Type B pancreatic cell (in vitro differentiated cells): ENCODE measurements at regions not wholly inside any gene's neighbourhood (a gene's known extent, or its start where the extent isn't known, plus 50 kb on each side); places are given as distances from the start of the nearest gene placed in this dataset.

Experiments used
- DNase-seq: peaks from one replicate; pipeline ENCODE4 v3.0.0; 2021; ENCODE audit warnings: mixed read lengths; ENCODE audit not compliant: unreplicated experiment; ENCODE audit errors: extremely low spot score
- H3K27ac Mint-ChIP-seq: 2 replicates; pipeline ENCODE4 v1.8.0; 2021; ENCODE audit warnings: mild to moderate bottlenecking, mixed read lengths
- H3K27me3 Mint-ChIP-seq: 2 replicates; pipeline ENCODE4 v1.8.0; 2021; ENCODE audit warnings: mixed read lengths
- H3K36me3 Mint-ChIP-seq: 2 replicates; pipeline ENCODE4 v1.8.0; 2021; ENCODE audit warnings: mixed read lengths
- H3K4me1 Mint-ChIP-seq: one replicate; pipeline ENCODE4 v1.8.0; 2021; ENCODE audit warnings: mixed read lengths; ENCODE audit not compliant: unreplicated experiment
- H3K4me3 Mint-ChIP-seq: 2 replicates; pipeline ENCODE4 v1.8.0; 2021; ENCODE audit warnings: mild to moderate bottlenecking, mixed read lengths
- H3K9me3 Mint-ChIP-seq: 2 replicates; pipeline ENCODE4 v1.8.0; 2021; ENCODE audit warnings: mixed read lengths
- TF ChIP-seq, protein P1 (sequence below): fragments of 200-600 bp; sonication (generic); conservative IDR thresholded peaks from 2 replicates; pipeline ENCODE4 v1.5.0; 2021; ENCODE audit warnings: antibody characterized with exemption, mild to moderate bottlenecking

- DNase-seq = no peak
- Mint-ChIP-seq H3K9me3 (no peaks in the 10 kb centered on the region), H3K4me1 (peaks cover 3% of the 10 kb centered on the region), H3K4me3 (no peak overlapping the region), H3K36me3 (no peaks in the 10 kb centered on the region), H3K27ac (no peak overlapping the region), H3K27me3 (no peaks in the 10 kb centered on the region)
- TF ChIP-seq, protein P1, sequence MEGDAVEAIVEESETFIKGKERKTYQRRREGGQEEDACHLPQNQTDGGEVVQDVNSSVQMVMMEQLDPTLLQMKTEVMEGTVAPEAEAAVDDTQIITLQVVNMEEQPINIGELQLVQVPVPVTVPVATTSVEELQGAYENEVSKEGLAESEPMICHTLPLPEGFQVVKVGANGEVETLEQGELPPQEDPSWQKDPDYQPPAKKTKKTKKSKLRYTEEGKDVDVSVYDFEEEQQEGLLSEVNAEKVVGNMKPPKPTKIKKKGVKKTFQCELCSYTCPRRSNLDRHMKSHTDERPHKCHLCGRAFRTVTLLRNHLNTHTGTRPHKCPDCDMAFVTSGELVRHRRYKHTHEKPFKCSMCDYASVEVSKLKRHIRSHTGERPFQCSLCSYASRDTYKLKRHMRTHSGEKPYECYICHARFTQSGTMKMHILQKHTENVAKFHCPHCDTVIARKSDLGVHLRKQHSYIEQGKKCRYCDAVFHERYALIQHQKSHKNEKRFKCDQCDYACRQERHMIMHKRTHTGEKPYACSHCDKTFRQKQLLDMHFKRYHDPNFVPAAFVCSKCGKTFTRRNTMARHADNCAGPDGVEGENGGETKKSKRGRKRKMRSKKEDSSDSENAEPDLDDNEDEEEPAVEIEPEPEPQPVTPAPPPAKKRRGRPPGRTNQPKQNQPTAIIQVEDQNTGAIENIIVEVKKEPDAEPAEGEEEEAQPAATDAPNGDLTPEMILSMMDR = no peak
These were observed 576.1 kb upstream of the RGS18 start for GRCh38 chr1:191582169-191582568.

- DNase-seq = no peak
- no peaks in the 10 kb centered on the region for H3K27me3 Mint-ChIP-seq
- no peak overlapping the region for H3K27ac Mint-ChIP-seq
- H3K4me3 Mint-ChIP-seq = no peak overlapping the region
- H3K36me3 Mint-ChIP-seq = no peaks in the 10 kb centered on the region
- no peaks in the 10 kb centered on the region for H3K4me1 Mint-ChIP-seq
- no peaks in the 10 kb centered on the region for H3K9me3 Mint-ChIP-seq
- TF ChIP-seq, protein P1 = no peak
These were observed 573.2 kb upstream of the RGS18 start for GRCh38 chr1:191585095-191585494.

DNA sequence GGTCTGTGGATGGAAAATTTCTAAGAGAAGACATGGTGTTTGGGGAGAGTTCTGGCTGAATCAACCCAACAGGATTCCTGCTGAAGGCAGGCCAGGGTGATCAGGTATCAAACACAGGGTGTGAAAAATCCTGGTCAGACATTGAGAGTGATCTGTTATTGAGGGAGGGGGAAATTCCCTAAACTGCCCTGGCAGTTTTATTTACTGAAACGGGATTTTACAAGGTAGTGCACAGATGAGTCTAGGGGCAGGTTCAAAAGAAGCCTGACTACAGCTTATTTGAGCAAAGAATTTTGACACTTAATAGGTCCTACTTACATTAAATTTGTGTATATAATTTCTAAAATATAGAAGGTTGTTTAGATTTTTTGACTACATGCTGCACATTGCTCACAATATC lies 569.4 kb upstream of the RGS18 start:
- H3K9me3 Mint-ChIP-seq = no peaks in the 10 kb centered on the region
- H3K27ac Mint-ChIP-seq = no peak overlapping the region
- no peak overlapping the region for H3K4me3 Mint-ChIP-seq
- TF ChIP-seq, protein P1 = no peak
- H3K27me3 Mint-ChIP-seq = no peaks in the 10 kb centered on the region
- H3K36me3 Mint-ChIP-seq = no peaks in the 10 kb centered on the region
- DNase-seq = no peak
- no peaks in the 10 kb centered on the region for H3K4me1 Mint-ChIP-seq

GRCh38 chr1:191589536-191589935 lies 568.7 kb upstream of the RGS18 start:
- DNase-seq = no peak
- Mint-ChIP-seq H3K4me1 (no peaks in the 10 kb centered on the region), H3K27me3 (no peaks in the 10 kb centered on the region), H3K4me3 (no peak overlapping the region), H3K36me3 (no peaks in the 10 kb centered on the region), H3K9me3 (no peaks in the 10 kb centered on the region), H3K27ac (no peak overlapping the region)
- TF ChIP-seq, protein P1 = no peak

GRCh38 chr1:191590578-191590977 lies 567.7 kb upstream of the RGS18 start:
- H3K4me3 Mint-ChIP-seq = no peak overlapping the region
- no peaks in the 10 kb centered on the region for H3K36me3 Mint-ChIP-seq
- TF ChIP-seq, protein P1 = no peak
- H3K4me1 Mint-ChIP-seq = no peaks in the 10 kb centered on the region
- H3K27me3 Mint-ChIP-seq = no peaks in the 10 kb centered on the region
- no peak for DNase-seq
- no peak overlapping the region for H3K27ac Mint-ChIP-seq
- no peaks in the 10 kb centered on the region for H3K9me3 Mint-ChIP-seq

DNA sequence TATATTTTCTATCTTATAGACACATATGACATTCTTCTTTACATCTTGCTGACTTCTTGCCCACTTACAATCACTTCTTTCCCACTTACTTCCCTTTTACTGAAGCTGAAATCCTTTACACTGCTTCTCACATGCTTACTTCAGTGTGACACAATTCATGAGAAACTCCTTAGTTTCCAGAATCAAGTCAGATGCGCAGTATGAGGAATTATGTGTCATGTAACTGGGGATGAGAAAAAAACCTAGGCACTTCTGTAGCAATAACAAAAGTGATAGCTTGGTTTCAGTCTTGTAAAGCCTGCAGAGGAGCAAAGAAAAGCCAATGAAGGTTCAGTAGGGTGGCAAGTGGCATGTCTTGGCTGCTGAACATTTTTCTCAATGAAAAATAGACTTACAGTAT lies 566.2 kb upstream of the RGS18 start:
- H3K4me3 Mint-ChIP-seq = no peak overlapping the region
- H3K27me3 Mint-ChIP-seq = no peaks in the 10 kb centered on the region
- no peaks in the 10 kb centered on the region for H3K9me3 Mint-ChIP-seq
- H3K36me3 Mint-ChIP-seq = no peaks in the 10 kb centered on the region
- no peak for DNase-seq
- H3K27ac Mint-ChIP-seq = no peak overlapping the region
- no peaks in the 10 kb centered on the region for H3K4me1 Mint-ChIP-seq
- TF ChIP-seq, protein P1 = no peak
